COLO668 (cell line): ENCODE measurements at regions not wholly inside any gene's neighbourhood (a gene's known extent, or its start where the extent isn't known, plus 50 kb on each side); places are given as distances from the start of the nearest gene placed in this dataset.

Source experiments
- DNase-seq: peaks from one replicate; lab custom pipeline; 2025; ENCODE audit not compliant: unreplicated experiment; lab: John Stamatoyannopoulos, UW

DNA sequence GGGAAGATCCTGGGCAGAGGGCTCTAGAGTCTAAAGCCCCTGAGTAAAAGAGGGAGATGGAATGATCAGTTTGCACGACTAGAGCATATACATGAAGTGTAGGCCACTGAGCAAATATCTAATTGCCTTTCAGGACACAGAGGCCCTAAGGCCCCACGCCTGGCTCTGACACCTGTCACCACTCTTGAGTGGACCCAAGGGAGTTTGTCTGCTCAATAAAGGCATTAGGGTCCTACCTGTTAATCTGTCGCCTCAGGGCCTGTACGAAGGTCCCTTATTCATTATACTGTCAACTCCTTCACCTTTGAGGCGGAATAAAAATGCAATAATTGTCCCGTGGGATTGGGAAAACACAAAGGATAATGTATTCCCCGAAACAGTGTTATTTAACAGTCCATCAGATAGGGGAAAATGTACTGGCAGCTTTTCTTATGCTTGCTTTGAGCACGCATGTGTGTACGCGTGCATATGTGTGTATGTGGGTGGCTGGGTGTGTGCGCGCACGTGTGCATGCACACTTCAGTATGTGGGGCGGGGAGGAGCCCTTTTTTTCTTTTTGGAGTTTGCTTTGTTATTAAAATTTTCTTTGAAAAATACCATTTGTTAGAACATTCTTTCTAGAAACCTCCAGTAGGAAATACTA, 161.8 kb upstream of the SERP2 start:
- DNase-seq: peak; percentile 83

DNA sequence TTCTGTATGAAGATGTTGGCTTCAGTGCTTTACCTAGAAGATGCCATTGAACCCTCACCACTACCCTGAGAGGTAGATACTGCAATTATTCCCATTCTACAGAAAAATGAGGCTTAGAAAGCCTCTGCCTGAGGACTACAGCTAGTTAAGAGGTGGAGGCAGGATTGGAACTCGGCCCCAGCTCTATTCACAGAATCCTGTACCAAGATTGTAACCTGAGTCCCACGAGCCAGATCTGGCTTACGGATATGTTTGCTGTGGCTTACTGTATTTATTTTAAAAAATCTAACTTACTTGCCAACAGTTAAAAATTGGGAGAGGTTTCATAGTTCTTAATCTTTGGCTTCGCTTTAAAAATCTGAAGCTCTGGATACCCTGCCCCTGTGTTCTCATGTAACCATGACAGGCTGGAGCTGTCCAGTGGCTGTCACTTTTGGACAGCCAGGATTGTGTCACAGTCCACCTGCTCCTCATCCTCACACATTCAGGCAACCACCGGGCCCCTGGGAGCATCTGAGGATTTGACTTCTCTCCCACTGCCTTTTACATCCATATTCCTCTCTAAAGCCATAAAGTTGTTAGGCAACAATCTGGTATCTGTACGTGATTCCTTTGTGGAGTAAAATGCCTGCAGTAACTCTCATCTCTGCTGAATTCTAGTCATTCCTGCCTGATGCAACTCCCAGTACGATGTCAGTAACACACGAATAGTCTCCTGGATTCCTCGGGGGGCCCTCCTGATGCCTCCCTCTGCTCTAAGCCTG, 160.8 kb upstream of the SERP2 start:
- no peak for DNase-seq

DNA sequence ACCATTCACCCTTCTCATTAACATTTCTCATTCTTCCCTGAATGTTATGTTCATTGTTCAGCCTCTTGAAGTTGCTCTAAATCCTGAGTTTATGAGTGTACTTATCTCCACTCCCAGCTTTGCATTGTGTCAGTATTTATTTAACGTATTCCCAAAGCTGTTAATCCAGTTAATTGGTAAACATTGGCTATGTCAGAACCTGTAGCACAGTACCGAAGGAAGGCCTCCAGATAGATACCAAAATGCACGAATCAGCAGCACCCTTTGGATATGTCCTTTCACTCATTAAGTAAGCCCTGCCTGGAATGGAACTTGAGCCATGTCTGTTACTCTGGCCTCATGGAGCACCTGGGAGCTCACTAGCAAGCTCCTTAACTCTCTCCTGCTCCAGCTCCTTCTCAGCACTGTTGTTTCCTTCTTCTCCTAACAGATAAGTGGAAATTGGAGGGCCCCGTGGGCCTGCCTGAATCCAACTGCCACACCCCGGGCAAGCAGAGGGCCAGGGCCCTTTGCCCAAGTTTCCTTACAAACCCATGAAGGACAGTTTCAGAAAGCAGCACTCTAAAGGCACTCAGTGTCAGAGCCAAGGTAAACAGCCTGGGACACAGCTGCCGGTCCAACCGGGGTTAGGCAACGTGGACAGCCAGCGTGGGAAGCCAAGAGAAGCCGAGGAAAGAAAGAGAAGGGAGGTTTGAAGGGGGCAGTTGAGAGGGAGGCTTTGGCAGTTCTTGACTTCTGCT, 155.0 kb upstream of the SERP2 start:
- DNase-seq: peak; percentile 84

DNA sequence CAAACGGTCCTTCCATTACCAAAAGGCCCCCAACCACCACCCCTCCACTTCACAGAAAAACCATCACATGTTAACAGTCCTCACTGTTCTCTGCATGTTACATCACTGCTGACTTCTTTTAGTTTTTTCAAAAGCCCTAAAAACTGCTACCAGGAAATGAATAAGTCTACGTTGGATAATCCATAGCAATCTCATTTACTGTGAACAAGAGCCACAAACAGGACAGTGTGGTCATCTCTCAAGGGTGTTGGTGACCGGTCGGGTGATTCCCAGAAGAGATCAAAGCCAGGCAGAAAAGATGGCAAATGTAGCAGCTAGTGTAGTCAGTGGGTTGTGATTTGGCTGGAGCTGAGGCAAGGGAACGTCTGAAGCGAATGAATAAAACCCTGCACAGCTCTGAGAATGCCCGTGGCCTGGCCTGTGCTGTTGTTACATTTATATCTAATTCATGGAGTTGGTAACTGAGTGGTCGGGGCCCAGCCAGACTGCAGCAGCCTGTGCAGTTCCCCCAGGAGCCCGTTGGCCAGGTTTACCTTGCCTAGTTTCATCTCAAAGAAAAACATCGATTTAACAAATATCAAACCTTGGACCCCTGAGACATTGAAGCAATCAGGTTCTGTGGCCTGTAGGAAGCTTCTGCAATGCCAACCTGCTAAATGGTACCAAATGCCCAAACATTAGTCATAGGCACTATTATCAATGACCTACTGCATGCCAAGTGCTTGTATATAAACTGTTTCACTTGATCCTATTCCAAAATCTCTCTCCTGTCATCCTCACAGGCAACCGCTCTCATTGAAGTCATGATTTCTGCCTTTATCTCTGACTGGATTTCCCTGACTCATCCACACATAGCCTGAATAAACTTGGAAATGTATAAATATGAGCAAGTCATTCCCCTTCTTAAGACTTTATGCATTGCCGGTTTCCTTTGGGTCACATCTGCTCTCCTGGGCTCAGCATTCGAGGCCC, 153.8 kb upstream of the SERP2 start:
- DNase-seq: no peak

DNA sequence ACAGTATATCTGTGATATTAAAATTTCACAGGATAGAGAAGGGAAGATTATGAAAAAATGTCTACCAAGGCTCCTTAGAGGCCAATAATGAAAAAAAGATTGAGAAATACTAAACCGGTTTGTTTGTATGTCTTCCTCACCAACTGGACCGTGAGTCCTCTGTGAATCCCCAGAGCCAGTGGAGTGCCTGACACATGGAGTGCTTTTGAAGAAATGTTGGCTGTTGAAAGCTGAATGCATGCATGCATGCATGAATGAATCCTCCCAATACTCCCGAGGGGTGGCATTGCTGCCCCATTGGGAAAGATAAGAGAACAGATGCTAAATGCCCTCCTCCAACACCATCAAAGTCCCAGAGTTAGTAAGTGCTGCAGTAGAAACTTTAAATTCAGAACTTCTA, 152.7 kb upstream of the SERP2 start:
- DNase-seq: no peak

DNA sequence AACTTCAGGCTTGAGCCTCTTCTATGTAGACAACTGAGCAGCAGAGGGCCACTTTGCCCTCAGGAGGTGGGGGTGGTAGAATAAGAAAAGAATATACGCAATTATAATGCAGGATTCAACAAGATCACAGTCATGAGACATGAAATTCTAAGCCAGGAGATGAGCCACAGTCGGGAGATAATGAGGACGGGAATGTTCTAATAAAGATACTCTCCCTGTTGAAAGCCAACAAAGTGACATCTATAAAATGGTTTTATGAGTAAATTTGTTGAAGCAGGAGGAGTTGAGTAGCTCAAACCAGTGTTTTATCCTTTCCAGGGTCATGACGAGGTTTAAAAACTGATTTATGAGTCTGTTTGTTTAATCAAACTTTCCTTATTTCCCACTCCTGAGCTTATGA, 152.0 kb upstream of the SERP2 start:
- DNase-seq: no peak

GRCh38 chr13:44223770-44224444, 149.7 kb upstream of the SERP2 start:
- DNase-seq: no peak

- no peak for DNase-seq
These were observed 149.0 kb upstream of the SERP2 start for GRCh38 chr13:44224450-44225149.

DNA sequence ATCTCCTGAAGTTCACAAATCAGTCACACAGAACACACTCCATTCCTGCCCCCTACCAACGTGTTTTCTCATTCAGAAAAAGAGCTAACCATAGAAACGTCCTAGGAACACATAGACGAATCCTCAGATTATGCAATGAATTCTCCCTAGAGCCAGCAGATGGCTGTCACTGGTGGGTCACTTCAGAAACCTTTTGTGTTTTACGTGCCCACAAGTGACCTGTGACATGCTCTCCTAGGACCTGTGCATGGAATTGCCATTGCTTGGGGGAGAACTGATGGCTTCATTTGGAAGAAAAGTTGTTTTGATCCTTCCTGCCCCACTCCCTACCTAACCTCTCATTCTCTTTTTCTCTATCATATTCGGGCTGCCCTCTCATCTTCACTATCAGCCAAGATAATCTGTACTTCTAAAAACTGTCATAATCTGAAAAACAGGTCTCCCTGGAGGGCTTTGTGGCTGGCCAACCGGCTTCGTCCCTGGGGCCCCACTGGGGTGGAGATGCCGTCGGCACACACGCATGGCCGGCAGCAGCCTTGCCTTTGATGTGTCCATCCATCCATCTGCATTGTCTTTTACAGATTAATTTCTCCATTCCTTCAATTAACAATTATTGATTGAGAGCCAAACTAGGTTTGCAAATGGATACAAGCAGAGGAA, 144.1 kb upstream of the SERP2 start:
- no peak for DNase-seq

GRCh38 chr13:44230071-44230470, 143.6 kb upstream of the SERP2 start:
- no peak for DNase-seq

GRCh38 chr13:44230736-44231135, 142.9 kb upstream of the SERP2 start:
- no peak for DNase-seq

DNA sequence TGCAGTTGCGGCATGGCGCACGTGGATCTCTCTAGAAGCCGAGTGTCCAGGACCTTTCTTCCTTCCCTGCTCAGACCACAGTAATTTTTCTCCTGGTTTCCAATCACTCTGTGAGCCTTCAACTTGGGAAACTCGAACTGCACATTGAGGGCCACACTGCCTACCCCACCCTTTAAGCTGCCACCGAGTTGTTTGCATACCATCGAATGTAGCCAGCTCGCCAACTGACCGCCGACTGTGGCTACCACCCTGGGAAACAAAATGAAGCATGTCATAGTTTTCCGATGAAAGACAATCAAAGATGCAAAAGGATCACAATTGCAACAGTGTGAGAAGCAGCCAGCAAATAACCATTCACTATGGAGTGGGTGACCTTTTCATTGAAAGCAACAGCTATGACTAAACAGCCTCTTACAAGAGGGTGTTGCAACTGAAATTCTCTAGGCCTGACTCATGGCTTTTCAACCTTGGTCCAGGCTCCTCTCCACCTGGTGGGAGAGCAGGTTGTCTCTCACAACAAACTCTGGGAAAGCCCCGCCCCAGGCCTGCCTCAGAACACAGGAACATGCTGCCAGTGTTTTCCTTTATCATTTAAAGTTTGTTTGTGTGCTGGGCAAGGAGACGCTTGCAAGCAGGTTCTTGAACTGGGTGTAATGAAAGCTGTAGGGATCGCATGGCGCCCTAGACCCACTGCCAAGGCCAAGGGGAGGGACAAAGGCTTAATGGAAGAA, 141.7 kb upstream of the SERP2 start:
- peak; percentile 94 for DNase-seq

GRCh38 chr13:44232774-44233173, 140.8 kb upstream of the SERP2 start:
- DNase-seq: no peak

DNA sequence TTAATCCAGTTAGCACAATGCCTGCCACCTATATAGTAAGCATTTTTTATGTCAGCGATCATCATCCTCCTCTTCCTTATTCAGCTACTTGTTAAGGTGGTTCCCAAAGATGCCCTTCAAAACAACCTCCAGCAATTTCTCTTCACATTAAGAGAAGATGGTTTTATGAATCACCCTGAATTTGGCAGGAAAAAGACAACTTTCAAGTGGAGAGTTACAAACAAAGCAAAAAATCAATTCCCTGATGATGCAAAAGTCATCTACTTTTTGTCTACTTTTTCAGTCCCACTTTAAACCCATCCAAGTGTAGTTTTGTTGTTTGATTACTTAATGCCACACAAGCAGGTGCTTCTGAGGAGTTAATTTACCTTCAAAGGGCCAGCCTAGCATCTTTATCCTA, 139.1 kb upstream of the SERP2 start:
- no peak for DNase-seq

GRCh38 chr13:44236370-44236769, 137.3 kb upstream of the SERP2 start:
- DNase-seq: no peak

DNA sequence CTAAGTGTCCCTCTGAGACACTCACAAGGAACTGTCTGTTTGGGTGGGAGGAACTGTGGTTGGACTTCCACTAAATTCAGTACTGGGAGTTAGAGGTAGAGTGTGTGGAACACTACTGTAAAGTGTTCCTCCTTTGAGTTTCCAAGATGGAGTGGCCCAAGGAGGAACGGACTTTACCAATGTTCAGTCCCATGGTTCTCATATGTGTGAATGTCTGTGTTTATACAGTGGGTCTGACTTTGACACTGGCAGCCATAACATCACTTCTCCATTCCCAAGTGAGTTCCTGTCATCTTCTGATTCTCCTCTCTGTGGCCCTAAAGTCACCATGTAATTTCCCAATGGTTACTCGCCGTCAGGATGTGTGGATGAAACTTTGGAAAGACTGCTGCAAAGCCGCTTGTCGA, 136.8 kb upstream of the SERP2 start:
- no peak for DNase-seq

GRCh38 chr13:44237276-44237767, 136.3 kb upstream of the SERP2 start:
- DNase-seq: no peak

DNA sequence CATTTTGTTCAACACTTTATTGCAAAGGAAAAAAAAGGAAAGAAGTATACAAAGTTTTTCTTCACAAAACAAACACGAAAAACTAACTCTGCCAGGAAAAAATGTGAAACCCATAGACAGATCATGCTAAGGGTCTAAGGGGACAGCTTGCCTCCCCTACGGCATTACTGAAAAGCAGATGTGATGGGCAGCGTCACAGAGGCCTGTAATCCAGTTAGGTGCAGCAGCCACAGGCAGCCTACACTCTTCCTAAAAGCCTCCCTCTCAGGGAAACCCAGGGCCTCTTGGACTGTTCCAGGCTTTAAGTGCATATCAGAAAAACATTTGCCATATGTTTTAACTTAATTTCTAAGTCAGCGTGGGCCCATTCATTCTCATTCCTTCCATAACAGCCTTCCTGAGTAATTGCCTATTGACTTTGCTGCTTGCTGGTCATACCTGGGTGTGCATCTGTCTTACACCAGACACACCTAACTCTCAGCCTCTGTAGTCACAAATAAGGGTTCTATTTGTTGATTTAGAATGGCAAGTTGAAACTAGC, 135.7 kb upstream of the SERP2 start:
- DNase-seq: no peak
